ENCODE measurements at regions not wholly inside any gene's neighbourhood (a gene's known extent, or its start where the extent isn't known, plus 50 kb on each side); places are given as distances from the start of the nearest gene placed in this dataset.

DNA sequence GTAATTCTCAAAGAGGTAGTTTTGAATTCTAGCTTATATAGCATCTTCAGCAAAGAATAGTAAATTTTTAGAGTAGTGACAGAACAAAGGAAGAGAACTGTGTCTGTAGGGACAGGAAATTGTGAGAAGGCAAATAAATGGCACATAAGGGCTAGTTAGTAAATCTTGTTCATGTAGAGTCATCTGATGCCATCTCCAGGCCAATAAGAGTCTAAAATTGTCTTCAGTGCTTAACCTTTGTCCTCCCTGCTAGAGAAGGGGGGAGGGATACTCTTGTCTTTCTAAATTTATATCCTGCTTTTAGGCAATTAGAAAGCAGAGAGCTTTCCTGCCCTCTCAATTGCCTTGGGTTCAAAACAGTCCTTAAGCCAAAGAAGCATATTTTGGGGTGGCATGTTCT is 87.0 kb upstream of the DNAJC19 start:
- H3K36me3 ChIP-seq (ENCODE audit: control insufficient read depth in 2 of 4, insufficient read depth in 4 of 4, low read length in 3 of 4) = no peaks in the 10 kb centered on the region
- H3K79me1 ChIP-seq (ENCODE audit: low read depth, low read length) = no peaks in the 10 kb centered on the region
- no peak overlapping the region for H3K14ac ChIP-seq (ENCODE audit: insufficient read length)
- H3K23ac ChIP-seq (ENCODE audit: insufficient read length) = no peak overlapping the region
- no peak overlapping the region for H2BK20ac ChIP-seq (ENCODE audit: low read length)
- no peaks in the 10 kb centered on the region for H3K79me2 ChIP-seq (ENCODE audit: control insufficient read depth in 1 of 2, insufficient read depth in 2 of 2, low read length in 2 of 2)
- no peak overlapping the region for H2BK5ac ChIP-seq (ENCODE audit: low read depth, low read length)
- H3K56ac ChIP-seq (replicated peaks; ENCODE audit: insufficient read length, low read depth, low read length) = no peak overlapping the region
- no peak for DNase-seq (ENCODE audit: low read depth in 1 of 2, low spot score in 2 of 2)
- no peak overlapping the region for H4K8ac ChIP-seq (ENCODE audit: extremely low read depth, insufficient read depth, low read length)
- no peak overlapping the region for H2AK5ac ChIP-seq (ENCODE audit: low read depth, low read length)
- H4K91ac ChIP-seq (replicated peaks; ENCODE audit: insufficient read length, low read length) = no peak overlapping the region
- H2AFZ ChIP-seq (ENCODE audit: low read length) = no peak overlapping the region
- no peak overlapping the region for H3K4ac ChIP-seq (replicated peaks; ENCODE audit: insufficient read length, low read depth, low read length)
- no peak overlapping the region for H3K27ac ChIP-seq (ENCODE audit: low read depth, low read length)
- H3K9me3 ChIP-seq (ENCODE audit: insufficient read depth in 2 of 2, low read depth in 1 of 2, low read length in 1 of 2) = no peaks in the 10 kb centered on the region
- H3K23me2 ChIP-seq (ENCODE audit: low read depth, low read length) = no peaks in the 10 kb centered on the region
- H3K4me1 ChIP-seq (replicated peaks in 1 of 4; ENCODE audit: control insufficient read depth in 3 of 4, insufficient read depth in 4 of 4, low read length in 3 of 4) = peaks cover 0 to 12% (median 4%) of the 10 kb centered on the region in 4 experiments; a peak in 4 of 7 replicates
- no peak overlapping the region for H4K5ac ChIP-seq (ENCODE audit: insufficient read length, low read depth, low read length)
- no peak overlapping the region for H2BK15ac ChIP-seq (ENCODE audit: low read length)
- H3K9ac ChIP-seq (replicated peaks in 1 of 4; ENCODE audit: extremely low read depth in 1 of 4, low read depth in 3 of 4, low read length in 3 of 4) = no peak overlapping the region
- H2BK12ac ChIP-seq (ENCODE audit: low read depth, low read length) = no peak overlapping the region
- H2BK120ac ChIP-seq (replicated peaks; ENCODE audit: low read depth, low read length) = no peak overlapping the region
- ChIA-PET POLR2A (ENCODE audit: partially characterized antibody) (no interaction called here), CTCF (ENCODE audit: partially characterized antibody) (interaction anchor here (1.4 kb wide), 1 partner anchor 100 kb away, joined by 3 read pairs; no protein-coding TSS in a partner anchor)
- H3K27me3 ChIP-seq (replicated peaks in 1 of 4; ENCODE audit: control insufficient read depth in 3 of 4, extremely low read depth in 1 of 4, insufficient read depth in 3 of 4, low read length in 3 of 4) = no peaks in the 10 kb centered on the region
- H3K4me2 ChIP-seq (ENCODE audit: insufficient read depth in 1 of 2, low read depth in 2 of 2, low read length in 2 of 2) = no peak overlapping the region
- H4K20me1 ChIP-seq (replicated peaks in 1 of 2; ENCODE audit: control insufficient read depth in 1 of 2, insufficient read depth in 2 of 2, low read length in 2 of 2) = no peaks in the 10 kb centered on the region
- no peak overlapping the region for H3K4me3 ChIP-seq (ENCODE audit: extremely low read depth in 1 of 4, insufficient read depth in 2 of 4, low read depth in 3 of 4, low read length in 4 of 4)
- no peak for FAIRE-seq
- TF ChIP-seq YY1 (IDR thresholded peaks at IDR 0.05; ENCODE audit: low read depth, low read length) = no peak
- TF ChIP-seq RAD21 (IDR thresholded peaks at IDR 0.05 in 1 of 2, conservative IDR thresholded peaks at IDR 0.05 in 1 of 2; ENCODE audit: low read depth in 2 of 2, low read length in 2 of 2) = 0 out of 4 replicates have a peak, but pooled peaks of 1 of the 2 experiments have one; percentile 4
- no peak overlapping the region for H3K18ac ChIP-seq (ENCODE audit: extremely low read depth, low read length)
